ENCODE measurements at regions not wholly inside any gene's neighbourhood (a gene's known extent, or its start where the extent isn't known, plus 50 kb on each side); places are given as distances from the start of the nearest gene placed in this dataset.

DNA sequence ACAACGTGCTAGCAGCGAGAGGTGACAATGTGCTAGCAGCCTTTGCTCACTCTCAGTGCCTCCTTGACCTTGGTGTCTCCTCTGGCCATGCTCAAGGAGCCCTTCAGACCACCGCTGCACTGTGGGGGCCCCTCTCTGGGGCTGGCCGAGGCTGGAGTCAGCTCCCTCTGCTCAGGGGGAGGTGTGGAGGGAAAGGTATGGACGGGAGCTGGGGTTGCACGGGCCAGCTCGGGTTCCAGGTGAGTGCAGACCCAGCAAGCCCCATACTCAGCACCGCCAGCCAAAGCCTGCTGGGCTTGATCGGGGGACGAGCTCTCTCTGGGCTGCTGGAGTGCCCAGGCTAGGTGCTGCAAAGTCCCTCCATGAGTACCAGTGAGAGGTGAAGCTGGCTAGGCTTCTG lies 180.2 kb downstream of the TRIM36 start:
- no peak for ATAC-seq (ENCODE audit: low read depth)
- no peaks in the 10 kb centered on the region for H3K4me1 ChIP-seq (ENCODE audit: insufficient read depth, poor library complexity, severe bottlenecking)
- TF ChIP-seq, protein P1, sequence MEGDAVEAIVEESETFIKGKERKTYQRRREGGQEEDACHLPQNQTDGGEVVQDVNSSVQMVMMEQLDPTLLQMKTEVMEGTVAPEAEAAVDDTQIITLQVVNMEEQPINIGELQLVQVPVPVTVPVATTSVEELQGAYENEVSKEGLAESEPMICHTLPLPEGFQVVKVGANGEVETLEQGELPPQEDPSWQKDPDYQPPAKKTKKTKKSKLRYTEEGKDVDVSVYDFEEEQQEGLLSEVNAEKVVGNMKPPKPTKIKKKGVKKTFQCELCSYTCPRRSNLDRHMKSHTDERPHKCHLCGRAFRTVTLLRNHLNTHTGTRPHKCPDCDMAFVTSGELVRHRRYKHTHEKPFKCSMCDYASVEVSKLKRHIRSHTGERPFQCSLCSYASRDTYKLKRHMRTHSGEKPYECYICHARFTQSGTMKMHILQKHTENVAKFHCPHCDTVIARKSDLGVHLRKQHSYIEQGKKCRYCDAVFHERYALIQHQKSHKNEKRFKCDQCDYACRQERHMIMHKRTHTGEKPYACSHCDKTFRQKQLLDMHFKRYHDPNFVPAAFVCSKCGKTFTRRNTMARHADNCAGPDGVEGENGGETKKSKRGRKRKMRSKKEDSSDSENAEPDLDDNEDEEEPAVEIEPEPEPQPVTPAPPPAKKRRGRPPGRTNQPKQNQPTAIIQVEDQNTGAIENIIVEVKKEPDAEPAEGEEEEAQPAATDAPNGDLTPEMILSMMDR (IDR thresholded peaks at IDR 0.05; ENCODE audit: poor library complexity, severe bottlenecking) = no peak

DNA sequence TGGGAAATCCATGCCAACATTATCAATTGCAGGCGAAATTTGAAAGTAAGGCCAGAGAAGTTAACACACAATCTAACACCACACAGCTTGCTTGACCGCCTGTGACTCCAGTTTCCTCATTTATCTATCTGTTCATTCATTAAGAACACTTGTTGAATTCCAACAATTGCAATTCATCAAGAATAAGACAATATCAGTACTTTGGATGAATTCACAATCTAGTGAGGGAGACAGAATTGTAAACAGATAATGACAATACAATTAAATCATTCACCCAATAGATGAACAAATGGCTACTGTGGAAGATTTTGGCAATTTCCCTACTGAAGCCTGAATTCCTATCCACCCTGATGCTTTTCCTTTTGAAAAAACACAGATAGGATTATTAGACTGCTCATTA lies 181.6 kb downstream of the TRIM36 start:
- Histone ChIP-seq H3K4me1 (ENCODE audit: insufficient read depth, poor library complexity, severe bottlenecking) (no peaks in the 10 kb centered on the region), H3K27me3 (ENCODE audit: insufficient read depth, poor library complexity, severe bottlenecking) (no peaks in the 10 kb centered on the region), H3K27ac (ENCODE audit: poor library complexity, severe bottlenecking) (no peak overlapping the region), H3K36me3 (ENCODE audit: low read depth) (no peaks in the 10 kb centered on the region), H3K9me3 (ENCODE audit: severe bottlenecking) (no peaks in the 10 kb centered on the region), H3K4me3 (ENCODE audit: severe bottlenecking) (no peak overlapping the region)
- DNase-seq (ENCODE audit: low spot score) (no peak), ATAC-seq (ENCODE audit: low read depth) (no peak)
- TF ChIP-seq, protein P1 (IDR thresholded peaks at IDR 0.05; ENCODE audit: poor library complexity, severe bottlenecking) = no peak

More for the DNA sequence above, 180.2 kb downstream of the TRIM36 start:
- H3K36me3 ChIP-seq (ENCODE audit: low read depth) = no peaks in the 10 kb centered on the region
- H3K27ac ChIP-seq (ENCODE audit: poor library complexity, severe bottlenecking) = no peak overlapping the region
- H3K9me3 ChIP-seq (ENCODE audit: severe bottlenecking) = no peaks in the 10 kb centered on the region
- H3K27me3 ChIP-seq (ENCODE audit: insufficient read depth, poor library complexity, severe bottlenecking) = no peaks in the 10 kb centered on the region
- DNase-seq (ENCODE audit: low spot score) = no peak
- no peak overlapping the region for H3K4me3 ChIP-seq (ENCODE audit: severe bottlenecking)

DNA sequence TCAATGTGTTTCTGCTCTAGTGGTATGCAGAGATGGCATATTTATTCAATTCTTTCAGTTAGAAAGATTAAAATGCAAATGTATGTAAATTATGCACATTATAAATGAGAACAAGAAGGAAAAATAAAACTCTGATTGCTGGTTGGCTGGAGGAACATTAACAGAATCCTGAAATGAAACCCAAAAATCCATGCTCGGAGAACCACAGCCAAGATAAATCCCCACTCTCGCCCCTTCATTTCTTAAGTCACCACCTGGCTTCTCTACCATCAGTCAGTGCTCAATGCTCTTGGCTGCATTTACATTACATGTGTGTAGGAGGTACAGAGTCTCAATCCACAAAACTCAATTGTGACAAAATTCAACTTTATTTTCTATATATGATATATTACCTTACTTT lies 184.9 kb downstream of the TRIM36 start:
- no peak for DNase-seq (ENCODE audit: low spot score)
- TF ChIP-seq, protein P1 (IDR thresholded peaks at IDR 0.05; ENCODE audit: poor library complexity, severe bottlenecking) = no peak

DNA sequence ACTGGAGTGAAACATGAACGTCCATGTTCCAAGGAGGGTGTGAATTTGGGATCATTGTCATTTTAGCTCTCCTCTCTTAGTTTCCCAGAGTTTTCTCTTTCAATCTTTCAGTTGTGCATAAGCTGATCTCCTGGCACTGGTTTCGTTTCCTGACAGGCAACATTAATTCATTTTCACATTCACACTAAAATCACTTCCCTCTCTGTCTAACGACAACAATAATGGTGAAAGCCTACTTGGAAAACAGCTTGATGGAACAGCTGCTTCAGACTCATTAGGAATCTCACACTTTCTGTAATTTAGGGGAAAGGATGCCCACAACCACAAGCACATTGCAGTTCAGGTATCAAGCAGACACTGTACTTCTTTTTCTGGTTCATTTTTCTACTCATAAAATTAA lies 188.6 kb downstream of the TRIM36 start:
- TF ChIP-seq, protein P1 (IDR thresholded peaks at IDR 0.05; ENCODE audit: poor library complexity, severe bottlenecking) = no peak
- Histone ChIP-seq H3K27ac (ENCODE audit: poor library complexity, severe bottlenecking) (no peak overlapping the region), H3K36me3 (ENCODE audit: low read depth) (no peaks in the 10 kb centered on the region), H3K4me3 (ENCODE audit: severe bottlenecking) (no peak overlapping the region), H3K4me1 (ENCODE audit: insufficient read depth, poor library complexity, severe bottlenecking) (no peaks in the 10 kb centered on the region), H3K27me3 (ENCODE audit: insufficient read depth, poor library complexity, severe bottlenecking) (no peaks in the 10 kb centered on the region), H3K9me3 (ENCODE audit: severe bottlenecking) (no peaks in the 10 kb centered on the region)
- DNase-seq (ENCODE audit: low spot score) (no peak), ATAC-seq (ENCODE audit: low read depth) (no peak)

More for the DNA sequence above, 184.9 kb downstream of the TRIM36 start:
- H3K27me3 ChIP-seq (ENCODE audit: insufficient read depth, poor library complexity, severe bottlenecking) = no peaks in the 10 kb centered on the region
- H3K4me1 ChIP-seq (ENCODE audit: insufficient read depth, poor library complexity, severe bottlenecking) = no peaks in the 10 kb centered on the region
- H3K36me3 ChIP-seq (ENCODE audit: low read depth) = no peaks in the 10 kb centered on the region
- H3K9me3 ChIP-seq (ENCODE audit: severe bottlenecking) = no peaks in the 10 kb centered on the region
- no peak overlapping the region for H3K4me3 ChIP-seq (ENCODE audit: severe bottlenecking)
- ATAC-seq (ENCODE audit: low read depth) = no peak
- no peak overlapping the region for H3K27ac ChIP-seq (ENCODE audit: poor library complexity, severe bottlenecking)

DNA sequence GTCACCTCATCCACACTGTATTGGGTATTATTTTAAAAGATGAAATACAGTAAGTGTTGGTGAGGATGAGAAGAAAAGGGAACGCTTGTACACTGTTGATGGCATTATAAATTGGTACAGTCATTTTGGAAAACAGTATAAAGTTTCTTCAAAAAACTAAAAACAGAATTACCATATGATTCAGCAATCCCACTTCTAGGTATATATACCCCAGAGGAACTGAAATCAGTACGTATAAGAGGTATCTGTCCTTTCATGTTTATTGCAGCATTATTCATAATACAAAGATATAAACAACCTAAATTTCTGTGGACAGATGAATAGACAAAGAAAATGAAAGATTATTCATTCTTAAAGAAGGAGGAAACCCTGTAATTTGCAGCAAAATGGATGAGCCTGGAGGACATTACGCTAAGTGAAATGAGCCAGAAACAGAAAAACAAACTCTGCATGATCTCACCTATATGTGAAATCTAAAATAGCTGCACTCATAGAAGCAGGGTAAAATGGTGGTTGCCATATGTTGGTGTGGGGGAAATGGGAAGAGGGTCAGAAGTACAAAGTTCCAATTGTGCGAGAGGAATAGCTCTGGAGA lies 191.6 kb downstream of the TRIM36 start:
- Histone ChIP-seq H3K36me3 (ENCODE audit: low read depth) (no peaks in the 10 kb centered on the region), H3K27me3 (ENCODE audit: insufficient read depth, poor library complexity, severe bottlenecking) (no peaks in the 10 kb centered on the region), H3K9me3 (ENCODE audit: severe bottlenecking) (no peaks in the 10 kb centered on the region), H3K4me3 (ENCODE audit: severe bottlenecking) (no peak overlapping the region), H3K4me1 (ENCODE audit: insufficient read depth, poor library complexity, severe bottlenecking) (no peaks in the 10 kb centered on the region), H3K27ac (ENCODE audit: poor library complexity, severe bottlenecking) (no peak overlapping the region)
- ATAC-seq (ENCODE audit: low read depth) = no peak
- no peak for DNase-seq (ENCODE audit: low spot score)
- TF ChIP-seq, protein P1 (IDR thresholded peaks at IDR 0.05; ENCODE audit: poor library complexity, severe bottlenecking) = no peak

All from RWPE2 (cell line).